VCaP (cell line): ENCODE measurements at regions not wholly inside any gene's neighbourhood (a gene's known extent, or its start where the extent isn't known, plus 50 kb on each side); places are given as distances from the start of the nearest gene placed in this dataset.

Experiments used
- H3K27ac ChIP-seq: fragments of 450-650 bp; 2 replicates; pipeline ENCODE4 v1.5.1; 2017
- TF ChIP-seq, protein P1 (sequence below): fragments of 450-650 bp; conservative IDR thresholded peaks from 2 replicates; pipeline ENCODE4 v1.5.1; 2017; ENCODE audit warnings: mild to moderate bottlenecking, moderate library complexity

DNA sequence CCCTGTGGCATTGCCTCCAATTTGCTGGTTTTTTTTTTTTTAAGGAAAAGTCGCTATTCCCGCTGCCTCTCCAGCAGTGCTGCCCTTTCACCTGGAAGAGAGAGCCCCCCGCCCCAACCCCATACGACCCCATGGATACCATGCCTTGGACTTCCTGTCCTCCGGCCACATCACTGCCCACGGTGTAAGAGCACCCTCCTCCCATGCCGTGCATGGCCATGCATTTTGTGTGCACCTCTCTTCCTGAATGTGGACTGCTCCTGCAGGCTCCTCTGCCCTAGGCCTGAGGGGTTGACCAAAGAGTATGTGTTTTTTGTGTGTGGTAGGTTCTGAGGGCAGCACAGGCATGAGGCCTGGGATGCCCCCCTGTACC lies 65.6 kb upstream of the SPON1 start:
- TF ChIP-seq, protein P1, sequence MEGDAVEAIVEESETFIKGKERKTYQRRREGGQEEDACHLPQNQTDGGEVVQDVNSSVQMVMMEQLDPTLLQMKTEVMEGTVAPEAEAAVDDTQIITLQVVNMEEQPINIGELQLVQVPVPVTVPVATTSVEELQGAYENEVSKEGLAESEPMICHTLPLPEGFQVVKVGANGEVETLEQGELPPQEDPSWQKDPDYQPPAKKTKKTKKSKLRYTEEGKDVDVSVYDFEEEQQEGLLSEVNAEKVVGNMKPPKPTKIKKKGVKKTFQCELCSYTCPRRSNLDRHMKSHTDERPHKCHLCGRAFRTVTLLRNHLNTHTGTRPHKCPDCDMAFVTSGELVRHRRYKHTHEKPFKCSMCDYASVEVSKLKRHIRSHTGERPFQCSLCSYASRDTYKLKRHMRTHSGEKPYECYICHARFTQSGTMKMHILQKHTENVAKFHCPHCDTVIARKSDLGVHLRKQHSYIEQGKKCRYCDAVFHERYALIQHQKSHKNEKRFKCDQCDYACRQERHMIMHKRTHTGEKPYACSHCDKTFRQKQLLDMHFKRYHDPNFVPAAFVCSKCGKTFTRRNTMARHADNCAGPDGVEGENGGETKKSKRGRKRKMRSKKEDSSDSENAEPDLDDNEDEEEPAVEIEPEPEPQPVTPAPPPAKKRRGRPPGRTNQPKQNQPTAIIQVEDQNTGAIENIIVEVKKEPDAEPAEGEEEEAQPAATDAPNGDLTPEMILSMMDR, result no peak

DNA sequence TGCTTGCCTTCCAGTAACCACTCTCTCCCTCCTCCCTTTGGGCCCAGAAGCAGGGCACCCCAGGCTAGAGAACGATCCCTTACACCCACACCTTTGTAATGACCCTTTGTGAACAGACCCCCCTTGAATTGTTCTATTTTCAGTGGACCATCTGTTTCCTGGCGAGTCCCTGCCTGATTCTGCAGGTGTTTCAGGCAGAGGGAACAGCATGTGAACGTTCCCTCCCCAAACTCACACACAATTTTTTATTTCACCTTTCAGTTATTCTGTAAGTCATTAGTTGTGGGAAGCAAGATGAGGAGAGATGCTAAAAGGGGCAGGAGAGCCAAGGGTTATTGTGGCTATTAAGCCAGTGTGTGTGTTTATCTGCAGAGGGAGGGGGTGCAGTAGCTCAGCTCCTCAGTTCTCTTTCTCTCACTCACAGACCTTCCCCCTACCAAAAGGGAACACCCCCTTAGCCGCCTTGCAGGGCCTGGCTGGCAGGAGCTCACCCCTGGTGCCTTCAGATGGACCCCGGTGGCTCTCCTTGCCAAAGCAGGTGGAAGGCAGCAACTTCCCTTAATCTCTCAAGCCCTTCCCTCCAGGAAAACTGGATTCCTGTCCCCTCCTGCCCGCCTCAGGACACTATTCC lies 64.8 kb upstream of the SPON1 start:
- H3K27ac ChIP-seq, result no peak overlapping the region
- TF ChIP-seq, protein P1, result no peak

More for the DNA sequence above, 65.6 kb upstream of the SPON1 start:
- no peak overlapping the region for H3K27ac ChIP-seq

DNA sequence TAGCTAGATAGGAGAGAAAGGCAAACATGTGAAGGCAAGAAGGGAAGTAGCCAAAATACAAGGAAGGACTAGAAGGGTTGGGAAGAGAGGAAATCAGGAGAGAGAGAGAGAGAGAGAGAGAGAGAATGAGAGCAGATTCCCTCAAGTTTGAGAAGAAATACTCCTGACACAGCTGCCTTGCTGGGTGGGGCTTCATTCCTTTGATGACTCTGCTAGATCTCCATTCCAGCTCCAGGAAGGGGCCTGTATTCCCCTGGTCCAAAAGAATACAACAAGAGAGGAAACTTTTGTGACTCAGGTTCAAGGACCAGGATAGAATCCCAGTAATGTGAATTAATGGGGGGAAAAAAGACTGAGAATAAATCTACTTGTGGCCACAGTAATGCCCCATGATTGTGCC lies 62.9 kb upstream of the SPON1 start:
- TF ChIP-seq, protein P1, result no peak
- no peak overlapping the region for H3K27ac ChIP-seq

DNA sequence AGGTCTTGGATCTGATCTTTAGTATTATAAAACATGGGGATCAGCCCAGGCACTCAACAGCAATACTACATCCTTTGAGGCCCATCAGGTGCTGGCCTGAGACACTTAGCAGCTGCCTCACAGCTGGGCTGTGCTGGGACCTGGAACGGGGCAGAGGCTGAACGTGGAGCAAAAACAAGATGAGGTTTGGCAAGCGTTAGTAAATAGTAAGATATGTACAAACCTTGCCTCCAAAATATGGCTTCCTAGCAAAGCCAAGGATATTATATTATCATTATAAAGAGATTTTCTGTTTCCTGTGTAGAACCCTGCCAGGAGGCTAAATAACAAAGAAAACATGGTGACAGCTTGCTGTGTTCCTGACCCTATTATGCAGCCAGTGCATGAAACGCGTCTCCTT lies 60.0 kb upstream of the SPON1 start:
- TF ChIP-seq, protein P1, result no peak

DNA sequence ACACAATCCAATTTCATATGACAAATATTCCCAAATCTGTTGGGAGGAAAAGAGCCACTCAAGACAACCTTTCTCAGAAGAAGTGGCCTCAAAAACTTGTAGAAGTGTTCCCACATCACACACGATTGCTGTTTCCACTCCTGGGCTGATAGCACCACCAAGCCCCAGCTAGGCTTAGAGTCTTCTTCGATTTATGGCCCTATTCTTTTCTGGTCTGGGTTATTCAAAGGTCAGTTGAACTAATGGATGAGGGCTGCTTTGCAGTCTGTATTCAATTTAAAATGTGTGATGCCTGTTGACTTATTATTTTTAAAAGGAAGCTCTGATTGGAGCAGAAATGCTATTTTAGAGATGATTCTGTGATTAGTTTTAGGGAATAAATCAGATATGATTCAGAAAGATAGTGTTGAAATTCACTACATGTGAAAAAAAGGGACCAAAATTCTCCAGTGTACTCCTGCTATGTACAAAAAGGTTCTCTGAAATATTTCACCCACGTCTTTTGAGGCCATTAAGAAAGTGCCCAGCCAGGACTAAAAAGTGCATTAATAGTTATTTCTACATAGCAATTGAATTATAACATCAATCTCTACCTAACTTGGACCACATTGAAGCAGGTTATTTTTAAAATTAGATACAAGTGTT lies 57.3 kb upstream of the SPON1 start:
- H3K27ac ChIP-seq, result no peak overlapping the region
- TF ChIP-seq, protein P1, result no peak

More for the DNA sequence above, 60.0 kb upstream of the SPON1 start:
- H3K27ac ChIP-seq, result no peak overlapping the region

DNA sequence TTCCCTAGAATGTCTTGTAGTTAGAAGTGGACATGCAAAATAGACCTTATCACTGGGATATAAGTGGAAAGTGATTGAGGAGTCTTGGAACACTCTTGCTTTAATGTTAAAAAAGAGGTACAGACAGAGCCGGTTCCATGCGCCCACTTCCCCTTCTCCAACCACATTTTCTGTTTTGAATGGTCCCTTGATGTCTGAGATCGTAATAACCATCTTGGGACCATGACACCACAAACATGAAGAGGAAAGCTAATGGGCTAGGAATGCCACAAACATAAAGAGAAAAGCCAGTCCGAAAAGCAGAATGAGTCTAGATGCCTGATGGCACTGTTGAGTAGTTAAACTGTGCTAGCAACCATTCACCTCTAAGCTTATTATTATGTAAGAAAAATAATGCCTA lies 54.8 kb upstream of the SPON1 start:
- H3K27ac ChIP-seq, result no peak overlapping the region
- TF ChIP-seq, protein P1, result no peak

DNA sequence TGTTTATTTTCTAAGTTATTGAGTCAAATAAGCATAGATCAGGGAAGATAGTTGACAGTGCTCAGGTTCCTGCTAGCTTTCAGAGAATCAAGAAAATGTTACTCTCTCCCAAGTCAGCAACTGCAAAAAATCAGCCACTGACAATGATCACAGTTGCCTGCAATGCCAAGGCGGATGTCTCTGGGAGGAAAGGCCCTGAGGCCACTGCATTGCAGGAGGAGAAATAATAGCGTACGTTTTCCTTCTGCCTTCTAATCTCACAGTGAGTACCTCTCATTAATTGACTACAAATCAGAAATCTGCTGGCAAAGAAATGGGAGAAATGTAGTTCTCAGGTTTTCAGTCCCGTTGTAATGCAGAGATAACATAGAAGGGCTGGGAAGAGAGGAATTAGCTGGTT lies 54.0 kb upstream of the SPON1 start:
- TF ChIP-seq, protein P1, result no peak
- H3K27ac ChIP-seq, result no peak overlapping the region
